IMR-90 (cell line): ENCODE measurements at regions not wholly inside any gene's neighbourhood (a gene's known extent, or its start where the extent isn't known, plus 50 kb on each side); places are given as distances from the start of the nearest gene placed in this dataset.

ENCODE experiments used
- ATAC-seq: fragments of 200-7000 bp; cut with Tn5 transposase; 2 replicates; pipeline ENCODE4 v1.9.1; 2020; ENCODE audit warnings: low read depth, mild to moderate bottlenecking, moderate library complexity
- BruUV-seq: library from RNA; stranded (reverse); fragments of 400-500 nt; replicated peaks from 2 replicates; lab custom pipeline; 2021; lab: Mats Ljungman, UMichigan
- CTCF ChIA-PET: fragments of 300-600 bp; formaldehyde crosslinking; extraction: SDS; loops from one replicate; lab custom pipeline; 2021; ENCODE audit warnings: antibody characterized with exemption; lab: Yijun Ruan, JAX
- POLR2A ChIA-PET: fragments of 300-600 bp; sonication (Branson Sonifier 250); formaldehyde crosslinking; loops from one replicate; lab custom pipeline; 2022; ENCODE audit warnings: antibody characterized with exemption; ENCODE audit not compliant: unreplicated experiment; lab: Charles Lee
- DNase-seq: peaks from one replicate; pipeline ENCODE4 v3.0.0; 2013
- H2AFZ ChIP-seq: replicated peaks from 2 replicates; pipeline ENCODE3; 2013; ENCODE audit warnings: low read length, mild to moderate bottlenecking; ENCODE audit not compliant: poor library complexity
- H2AK5ac ChIP-seq: 2 replicates; pipeline ENCODE4 v1.6.1; 2013; ENCODE audit warnings: low read depth, low read length, inconsistent platforms
- H2AK9ac ChIP-seq: replicated peaks from 2 replicates; pipeline ENCODE3; 2013; ENCODE audit warnings: mild to moderate bottlenecking, low read depth, low read length, moderate library complexity; ENCODE audit not compliant: poor library complexity
- H2BK120ac ChIP-seq: 2 replicates; pipeline ENCODE4 v1.6.1; 2013; ENCODE audit warnings: low read depth, low read length, inconsistent platforms
- H2BK15ac ChIP-seq: 3 replicates; pipeline ENCODE4 v1.6.1; 2013; ENCODE audit warnings: low read depth, low read length, inconsistent platforms
- H2BK20ac ChIP-seq: 2 replicates; pipeline ENCODE4 v1.6.1; 2013; ENCODE audit warnings: low read depth, mild to moderate bottlenecking, inconsistent platforms, low read length, moderate library complexity
- H2BK5ac ChIP-seq: 2 replicates; pipeline ENCODE4 v1.6.1; 2013; ENCODE audit warnings: mild to moderate bottlenecking, low read depth, low read length, inconsistent platforms; ENCODE audit not compliant: poor library complexity, severe bottlenecking
- H3K14ac ChIP-seq: replicated peaks from 2 replicates; pipeline ENCODE4 v1.6.1; 2013; ENCODE audit warnings: low read depth, low read length, inconsistent platforms
- H3K18ac ChIP-seq: 2 replicates; pipeline ENCODE4 v1.6.1; 2013; ENCODE audit warnings: low read depth, low read length, control low read depth
- H3K23ac ChIP-seq: 2 replicates; pipeline ENCODE4 v1.6.1; 2013; ENCODE audit warnings: low read depth, low read length, inconsistent platforms
- H3K27ac ChIP-seq: 2 replicates; pipeline ENCODE4 v1.5.1; 2013; ENCODE audit warnings: mild to moderate bottlenecking, control low read depth, low read length; ENCODE audit not compliant: insufficient read depth
- H3K27me3 ChIP-seq: 2 replicates; pipeline ENCODE4 v1.6.1; 2013; ENCODE audit warnings: low read length; ENCODE audit not compliant: control insufficient read depth, insufficient read depth
- H3K36me3 ChIP-seq: 2 replicates; pipeline ENCODE4 v1.6.1; 2013; ENCODE audit warnings: low read length, mixed read lengths; ENCODE audit not compliant: control insufficient read depth, insufficient read depth
- H3K4ac ChIP-seq: 2 replicates; pipeline ENCODE4 v1.6.1; 2013; ENCODE audit warnings: low read depth, low read length, inconsistent platforms
- H3K4me1 ChIP-seq: 2 replicates; pipeline ENCODE4 v1.6.1; 2013; ENCODE audit warnings: low read length, mixed read lengths; ENCODE audit not compliant: control insufficient read depth, insufficient read depth
- H3K4me2 ChIP-seq: 2 replicates; pipeline ENCODE4 v1.6.1; 2013; ENCODE audit warnings: low read depth, mild to moderate bottlenecking, control low read depth, low read length, moderate library complexity
- H3K4me3 ChIP-seq: 2 replicates; pipeline ENCODE4 v1.5.1; 2013; ENCODE audit warnings: low read depth, mild to moderate bottlenecking, control low read depth, low read length, moderate library complexity; ENCODE audit not compliant: insufficient read depth
- H3K56ac ChIP-seq: 2 replicates; pipeline ENCODE4 v1.6.1; 2013; ENCODE audit warnings: low read length, inconsistent platforms; ENCODE audit not compliant: insufficient read depth; ENCODE audit errors: extremely low read depth
- H3K79me1 ChIP-seq, 2 experiments: 2 replicates each; pipeline ENCODE4 v1.6.1; 2013; ENCODE audit warnings: low read length in 2 of 2, inconsistent platforms in 1 of 2, low read depth in 1 of 2
- H3K9ac ChIP-seq: 2 replicates; pipeline ENCODE4 v1.6.1; 2013; ENCODE audit warnings: low read depth, low read length, control low read depth
- H3K9me1 ChIP-seq: 2 replicates; pipeline ENCODE4 v1.6.1; 2013; ENCODE audit warnings: low read length, inconsistent platforms; ENCODE audit not compliant: insufficient read depth
- H3K9me3 ChIP-seq: 2 replicates; pipeline ENCODE4 v1.6.1; 2013; ENCODE audit warnings: low read length; ENCODE audit not compliant: control insufficient read depth, insufficient read depth
- H4K20me1 ChIP-seq: 2 replicates; pipeline ENCODE4 v1.6.1; 2013; ENCODE audit warnings: low read length, inconsistent platforms; ENCODE audit not compliant: insufficient read depth
- H4K5ac ChIP-seq: 2 replicates; pipeline ENCODE4 v1.6.1; 2013; ENCODE audit warnings: mild to moderate bottlenecking, low read depth, low read length, control low read depth
- H4K8ac ChIP-seq, 2 experiments: 2 replicates each; pipeline ENCODE4 v1.6.1; 2013; ENCODE audit warnings: low read depth in 2 of 2, low read length in 2 of 2, control low read depth in 1 of 2, inconsistent platforms in 1 of 2
- H4K91ac ChIP-seq: 2 replicates; pipeline ENCODE4 v1.6.1; 2013; ENCODE audit warnings: low read depth, low read length, inconsistent platforms; ENCODE audit not compliant: insufficient read depth
- BHLHE40 ChIP-seq: fragments of 150-350 bp; IDR thresholded peaks from 2 replicates; pipeline ENCODE4 v1.6.1; 2016; ENCODE audit warnings: mild to moderate bottlenecking, low read depth, low read length
- CEBPB ChIP-seq: IDR thresholded peaks from 2 replicates; pipeline ENCODE4 v1.6.1; 2012; ENCODE audit warnings: low read depth, low read length, improper control_type of control experiment
- CHD1 ChIP-seq: IDR thresholded peaks from 2 replicates; pipeline ENCODE4 v1.6.1; 2012; ENCODE audit warnings: low read depth, low read length, improper control_type of control experiment
- CTCF ChIP-seq: conservative IDR thresholded peaks from 2 replicates; pipeline ENCODE4 v1.5.1; 2012; ENCODE audit warnings: mild to moderate bottlenecking, low read depth, low read length, improper control_type of control experiment
- ELK1 ChIP-seq: fragments of 150-350 bp; IDR thresholded peaks from 2 replicates; pipeline ENCODE4 v1.6.1; 2016; ENCODE audit warnings: low read depth, mild to moderate bottlenecking, low read length, moderate library complexity, borderline replicate concordance
- FOS ChIP-seq: fragments of 150-350 bp; IDR thresholded peaks from 2 replicates; pipeline ENCODE4 v1.6.1; 2016; ENCODE audit warnings: low read depth, low read length
- MAFK ChIP-seq: IDR thresholded peaks from 2 replicates; pipeline ENCODE4 v1.6.1; 2012; ENCODE audit warnings: low read depth, low read length, improper control_type of control experiment
- MAZ ChIP-seq: IDR thresholded peaks from 2 replicates; pipeline ENCODE4 v1.6.1; 2012; ENCODE audit warnings: low read depth, mild to moderate bottlenecking, low read length, improper control_type of control experiment, moderate library complexity, borderline replicate concordance
- MXI1 ChIP-seq: IDR thresholded peaks from 2 replicates; pipeline ENCODE4 v1.6.1; 2012; ENCODE audit warnings: low read depth, mild to moderate bottlenecking, low read length, moderate library complexity, borderline replicate concordance
- NFE2L2 ChIP-seq: fragments of 150-350 bp; IDR thresholded peaks from 2 replicates; pipeline ENCODE4 v1.6.1; 2016; ENCODE audit warnings: low read depth, mild to moderate bottlenecking, low read length
- POLR2A ChIP-seq: IDR thresholded peaks from 2 replicates; pipeline ENCODE4 v1.6.1; 2012; ENCODE audit warnings: mild to moderate bottlenecking, low read depth, low read length
- RAD21 ChIP-seq: IDR thresholded peaks from 2 replicates; pipeline ENCODE4 v1.6.1; 2012; ENCODE audit warnings: low read length, improper control_type of control experiment
- RCOR1 ChIP-seq: IDR thresholded peaks from 2 replicates; pipeline ENCODE4 v1.6.1; 2012; ENCODE audit warnings: mild to moderate bottlenecking, low read length, improper control_type of control experiment; ENCODE audit not compliant: insufficient replicate concordance
- RFX5 ChIP-seq: IDR thresholded peaks from 2 replicates; pipeline ENCODE4 v1.8.0; 2012; ENCODE audit warnings: low read depth, mild to moderate bottlenecking, low read length, moderate library complexity
- SMC3 ChIP-seq: fragments of 150-350 bp; IDR thresholded peaks from 2 replicates; pipeline ENCODE4 v1.6.1; 2016; ENCODE audit warnings: low read depth, mild to moderate bottlenecking, antibody characterized with exemption, low read length, moderate library complexity
- USF2 ChIP-seq: fragments of 150-350 bp; IDR thresholded peaks from 2 replicates; pipeline ENCODE4 v1.6.1; 2017; ENCODE audit warnings: mild to moderate bottlenecking, antibody characterized with exemption, low read length, low read depth
- WGBS, 2 experiments: methylation state at CpG; one replicate each; pipeline versions ENCODE4 v1.1.5 to v1.1.7; 2013; ENCODE audit warnings: missing lambda C conversion rate in 2 of 2; ENCODE audit not compliant: insufficient read length in 1 of 2; ENCODE audit errors: extremely low coverage in 2 of 2; 5-methylcytosine and 5-hydroxymethylcytosine counted together
- dilution Hi-C: fragments of 300-500 bp; cut with HindIII; formaldehyde crosslinking; loops from one replicate; pipeline ENCODE4 v1.14.3; 2018; ENCODE audit warnings: low sequenced_read_pairs; ENCODE audit not compliant: unreplicated experiment
- in situ Hi-C: fragments of 300-500 bp; cut with MboI; formaldehyde crosslinking; loops from 3 replicates; pipeline ENCODE4 v1.14.3; 2019; ENCODE audit warnings: low sequenced_read_pairs, inconsistent platforms, mixed read lengths
- intact Hi-C: fragments of 100-400 bp; cut with micrococcal nuclease; formaldehyde crosslinking; loops from 2 replicates; pipeline ENCODE4 v1.10.0; 2022

GRCh38 chr3:144177649-144178048 is 206.0 kb downstream of the DIPK2A start:
- Histone ChIP-seq H3K18ac (no peak overlapping the region), H3K27me3 (no peaks in the 10 kb centered on the region), H4K5ac (no peak overlapping the region), H3K36me3 (no peaks in the 10 kb centered on the region), H3K23ac (no peak overlapping the region), H2BK120ac (no peak overlapping the region), H4K20me1 (no peaks in the 10 kb centered on the region), H3K4me1 (no peaks in the 10 kb centered on the region), H2BK15ac (no peak overlapping the region), H3K56ac (no peak overlapping the region), H2AFZ (no peak overlapping the region), H4K91ac (no peak overlapping the region), H2AK9ac (no peak overlapping the region), H3K9ac (no peak overlapping the region), H2BK20ac (no peak overlapping the region), H3K4me3 (no peak overlapping the region), H3K9me1 (no peaks in the 10 kb centered on the region), H3K9me3 (no peaks in the 10 kb centered on the region), H3K79me1 (no peaks in the 10 kb centered on the region), H4K8ac (no peak overlapping the region), H3K14ac (no peak overlapping the region), H3K4me2 (no peak overlapping the region), H2AK5ac (no peak overlapping the region), H3K27ac (no peak overlapping the region), H2BK5ac (no peak overlapping the region), H3K4ac (no peak overlapping the region)
- in situ Hi-C loops (no loop called here), dilution Hi-C loops (no loop called here), intact Hi-C loops (no loop called here)
- BruUV-seq, result no TSS peak
- ATAC-seq (no peak), DNase-seq (no peak)
- POLR2A ChIA-PET, result no interaction called here
- no peak for TF ChIP-seq RFX5
- TF ChIP-seq MXI1, result no peak
- no peak for TF ChIP-seq RAD21
- TF ChIP-seq MAFK, result no peak
- no peak for TF ChIP-seq RCOR1
- no peak for TF ChIP-seq ELK1
- TF ChIP-seq MAZ, result no peak
- TF ChIP-seq POLR2A, result no peak
- TF ChIP-seq USF2, result no peak
- no peak for TF ChIP-seq SMC3
- no peak for TF ChIP-seq CTCF
- no peak for TF ChIP-seq FOS
- no peak for TF ChIP-seq NFE2L2
- no peak for TF ChIP-seq CHD1
- no peak for TF ChIP-seq BHLHE40
- TF ChIP-seq CEBPB, result no peak
- WGBS, 2 experiments, result no CpG with 5 or more reads among the region's 2 CpGs
- CTCF ChIA-PET, result no interaction called here
